Ramos (cell line): ENCODE measurements at regions not wholly inside any gene's neighbourhood (a gene's known extent, or its start where the extent isn't known, plus 50 kb on each side); places are given as distances from the start of the nearest gene placed in this dataset.

Source experiments
- in situ Hi-C: fragments of 300-500 bp; cut with MboI; formaldehyde crosslinking; loops from one replicate; pipeline ENCODE4 v1.14.3; 2022; ENCODE audit warnings: low sequenced_read_pairs; ENCODE audit not compliant: unreplicated experiment

GRCh38 chr19:13561461-13561860, 55.2 kb upstream of the CACNA1A start:
- in situ Hi-C loops, result no loop called here

GRCh38 chr19:13557756-13558398, 51.6 kb upstream of the CACNA1A start:
- in situ Hi-C loops, result no loop called here

GRCh38 chr19:13556552-13556951, 50.3 kb upstream of the CACNA1A start:
- in situ Hi-C loops, result no loop called here
